Epidermal melanocyte (primary cell): ENCODE measurements at regions not wholly inside any gene's neighbourhood (a gene's known extent, or its start where the extent isn't known, plus 50 kb on each side); places are given as distances from the start of the nearest gene placed in this dataset.
"Not testable (repeated sequence)": the region's sequence is repeated elsewhere in the genome, so short reads cannot be mapped to it uniquely, and the experiment has no call there.

Source experiments
- DNase-seq: peaks from one replicate; pipeline ENCODE4 v3.0.0; 2011; ENCODE audit warnings: low spot score; ENCODE audit not compliant: insufficient read length

GRCh38 chr10:65100146-65100545 is 1578.9 kb downstream of the REEP3 start:
- DNase-seq = no peak

GRCh38 chr10:65100881-65101280 is 1579.7 kb downstream of the REEP3 start:
- DNase-seq = not testable (repeated sequence)

- no peak for DNase-seq
Observed at GRCh38 chr10:65110009-65110408, 1588.8 kb downstream of the REEP3 start.

- DNase-seq = not testable (repeated sequence)
Observed at GRCh38 chr10:65111059-65111458, 1589.9 kb downstream of the REEP3 start.

- no peak for DNase-seq
Observed at GRCh38 chr10:65112573-65112972, 1591.4 kb downstream of the REEP3 start.

GRCh38 chr10:65123120-65123519 is 1601.9 kb downstream of the REEP3 start:
- DNase-seq = no peak

- DNase-seq = no peak
Observed at GRCh38 chr10:65125212-65125611, 1604.0 kb downstream of the REEP3 start.

GRCh38 chr10:65126288-65126687 is 1605.1 kb downstream of the REEP3 start:
- DNase-seq = no peak

- no peak for DNase-seq
Observed at GRCh38 chr10:65128277-65128676, 1607.1 kb downstream of the REEP3 start.

GRCh38 chr10:65130162-65130758 is 1609.1 kb downstream of the REEP3 start:
- DNase-seq = no peak

GRCh38 chr10:65133652-65134051 is 1612.5 kb downstream of the REEP3 start:
- no peak for DNase-seq

- DNase-seq = no peak
Observed at GRCh38 chr10:65135508-65135907, 1614.3 kb downstream of the REEP3 start.

GRCh38 chr10:65142641-65143435 is 1621.6 kb downstream of the REEP3 start:
- DNase-seq = no peak

- DNase-seq = no peak
Observed at GRCh38 chr10:65143723-65144122, 1622.5 kb downstream of the REEP3 start.

- no peak for DNase-seq
Observed at GRCh38 chr10:65149878-65150277, 1628.7 kb downstream of the REEP3 start.

- no peak for DNase-seq
Observed at GRCh38 chr10:65166272-65166671, 1645.1 kb downstream of the REEP3 start.

- DNase-seq = no peak
Observed at GRCh38 chr10:65172249-65172648, 1651.0 kb downstream of the REEP3 start.

- no peak for DNase-seq
Observed at GRCh38 chr10:65176994-65177393, 1655.8 kb downstream of the REEP3 start.

- DNase-seq = no peak
Observed at GRCh38 chr10:65183236-65183635, 1662.0 kb downstream of the REEP3 start.

- DNase-seq = not testable (repeated sequence)
Observed at GRCh38 chr10:65186668-65187067, 1665.5 kb downstream of the REEP3 start.

- DNase-seq = no peak
Observed at GRCh38 chr10:65194126-65194525, 1672.9 kb downstream of the REEP3 start.

GRCh38 chr10:65194555-65194954 is 1673.4 kb downstream of the REEP3 start:
- no peak for DNase-seq

GRCh38 chr10:65196111-65196510 is 1674.9 kb downstream of the REEP3 start:
- DNase-seq = no peak
